SH-SY5Y (cell line): ENCODE measurements at regions not wholly inside any gene's neighbourhood (a gene's known extent, or its start where the extent isn't known, plus 50 kb on each side); places are given as distances from the start of the nearest gene placed in this dataset.

ENCODE experiments used
- GATA2 ChIP-seq: IDR thresholded peaks from 2 replicates; pipeline ENCODE4 v1.6.1; 2011; ENCODE audit warnings: mild to moderate bottlenecking, low read depth, low read length
- GATA3 ChIP-seq: IDR thresholded peaks from 2 replicates; pipeline ENCODE4 v1.6.1; 2011; ENCODE audit warnings: low read depth, mild to moderate bottlenecking, low read length, moderate library complexity

- TF ChIP-seq GATA3 (no peak), GATA2 (no peak)
Observed at GRCh38 chr11:26134481-26135355, 197.2 kb upstream of the ANO3 start.
